Trophoblast cell (in vitro differentiated cells and primary cell): ENCODE measurements at regions not wholly inside any gene's neighbourhood (a gene's known extent, or its start where the extent isn't known, plus 50 kb on each side); places are given as distances from the start of the nearest gene placed in this dataset.
"Not testable (repeated sequence)": the region's sequence is repeated elsewhere in the genome, so short reads cannot be mapped to it uniquely, and the experiment has no call there.

ENCODE experiments used
- DNase-seq, 2 donors: peaks; one replicate each; pipeline ENCODE4 v3.0.0-alpha.2; 2016
- H2AFZ ChIP-seq: 2 replicates; pipeline ENCODE4 v1.6.1; 2013; ENCODE audit warnings: low read length, moderate library complexity, mild to moderate bottlenecking; ENCODE audit not compliant: insufficient read depth, poor library complexity
- H2AK5ac ChIP-seq: 2 replicates; pipeline ENCODE4 v1.6.1; 2013; ENCODE audit warnings: mild to moderate bottlenecking, low read length
- H2BK120ac ChIP-seq: 2 replicates; pipeline ENCODE4 v1.6.1; 2013; ENCODE audit warnings: low read length, mild to moderate bottlenecking, moderate library complexity; ENCODE audit not compliant: insufficient read depth, poor library complexity
- H2BK12ac ChIP-seq: 2 replicates; pipeline ENCODE4 v1.6.1; 2013; ENCODE audit warnings: mild to moderate bottlenecking, low read length, moderate library complexity
- H2BK5ac ChIP-seq: 2 replicates; pipeline ENCODE4 v1.6.1; 2013; ENCODE audit warnings: low read length, low read depth, moderate library complexity, mild to moderate bottlenecking; ENCODE audit not compliant: poor library complexity
- H3K14ac ChIP-seq: 2 replicates; pipeline ENCODE4 v1.6.1; 2013; ENCODE audit warnings: mild to moderate bottlenecking, low read length
- H3K18ac ChIP-seq: 2 replicates; pipeline ENCODE4 v1.6.1; 2013; ENCODE audit warnings: mild to moderate bottlenecking, low read length
- H3K23ac ChIP-seq: 2 replicates; pipeline ENCODE4 v1.6.1; 2013; ENCODE audit warnings: low read length
- H3K27ac ChIP-seq: 2 replicates; pipeline ENCODE4 v1.5.1; 2013; ENCODE audit warnings: low read depth, mild to moderate bottlenecking, inconsistent platforms, low read length, moderate library complexity
- H3K27me3 ChIP-seq: 2 replicates; pipeline ENCODE4 v1.6.1; 2013; ENCODE audit warnings: inconsistent platforms, mild to moderate bottlenecking, low read length, moderate library complexity; ENCODE audit not compliant: insufficient read depth
- H3K36me3 ChIP-seq, 2 experiments: 1 replicate in 1 of 2; 2 replicates in 1 of 2; pipeline ENCODE4 v1.6.1; 2013; ENCODE audit warnings: low read length in 2 of 2, mild to moderate bottlenecking in 2 of 2, moderate library complexity in 1 of 2; ENCODE audit not compliant: insufficient read depth in 2 of 2, control insufficient read depth in 1 of 2
- H3K4ac ChIP-seq: 2 replicates; pipeline ENCODE4 v1.6.1; 2013; ENCODE audit warnings: low read depth, mild to moderate bottlenecking, low read length, moderate library complexity
- H3K4me1 ChIP-seq, 2 experiments: 1 replicate in 1 of 2; 2 replicates in 1 of 2; pipeline ENCODE4 v1.6.1; 2013; ENCODE audit warnings: low read length in 2 of 2, mild to moderate bottlenecking in 2 of 2, moderate library complexity in 1 of 2; ENCODE audit not compliant: insufficient read depth in 2 of 2, control insufficient read depth in 1 of 2
- H3K4me2 ChIP-seq: 2 replicates; pipeline ENCODE4 v1.6.1; 2013; ENCODE audit warnings: inconsistent platforms, mild to moderate bottlenecking, low read length, moderate library complexity
- H3K4me3 ChIP-seq: 2 replicates; pipeline ENCODE4 v1.5.1; 2013; ENCODE audit warnings: mild to moderate bottlenecking, low read depth, low read length, inconsistent platforms
- H3K79me1 ChIP-seq: one replicate; pipeline ENCODE4 v1.6.1; 2013; ENCODE audit warnings: low read length
- H3K79me2 ChIP-seq: 2 replicates; pipeline ENCODE4 v1.6.1; 2013; ENCODE audit warnings: low read length, mild to moderate bottlenecking; ENCODE audit not compliant: control insufficient read depth, insufficient read depth, poor library complexity
- H3K9ac ChIP-seq: 2 replicates; pipeline ENCODE4 v1.6.1; 2013; ENCODE audit warnings: mild to moderate bottlenecking, low read length
- H3K9me3 ChIP-seq: 2 replicates; pipeline ENCODE4 v1.6.1; 2013; ENCODE audit warnings: low read depth, mild to moderate bottlenecking, control low read depth, inconsistent platforms, low read length; ENCODE audit not compliant: insufficient read depth
- H4K12ac ChIP-seq: 2 replicates; pipeline ENCODE4 v1.6.1; 2013; ENCODE audit warnings: low read depth, mild to moderate bottlenecking, low read length, moderate library complexity
- H4K8ac ChIP-seq: 2 replicates; pipeline ENCODE4 v1.6.1; 2013; ENCODE audit warnings: low read depth, mild to moderate bottlenecking, low read length, moderate library complexity
- H4K91ac ChIP-seq: one replicate; pipeline ENCODE4 v1.6.1; 2013; ENCODE audit warnings: low read depth, mild to moderate bottlenecking, low read length, moderate library complexity
- WGBS: extraction: QIAGEN DNeasy Blood & Tissue Kit; methylation state at CpG from one replicate; pipeline ENCODE4 v1.1.7; 2013; ENCODE audit warnings: missing lambda C conversion rate; ENCODE audit not compliant: insufficient read length, insufficient coverage; ENCODE audit errors: extremely low coverage; 5-methylcytosine and 5-hydroxymethylcytosine counted together

- Histone ChIP-seq H3K4me1 (no peaks in the 10 kb centered on the region), H2AK5ac (no peak overlapping the region), H4K8ac (no peak overlapping the region), H4K12ac (no peak overlapping the region), H3K23ac (no peak overlapping the region), H2BK5ac (no peak overlapping the region), H3K79me1 (no peaks in the 10 kb centered on the region), H3K9ac (no peak overlapping the region), H3K27me3 (no peaks in the 10 kb centered on the region), H3K36me3 (no peaks in the 10 kb centered on the region), H2BK12ac (no peak overlapping the region), H3K18ac (no peak overlapping the region), H2BK120ac (no peak overlapping the region), H3K4me2 (no peak overlapping the region), H2AFZ (no peak overlapping the region), H3K9me3 (no peaks in the 10 kb centered on the region), H3K27ac (no peak overlapping the region), H3K79me2 (no peaks in the 10 kb centered on the region), H3K4me3 (no peak overlapping the region), H3K14ac (no peak overlapping the region), H4K91ac (no peak overlapping the region), H3K4ac (no peak overlapping the region)
- peak; percentile 27 to 72 for DNase-seq
- WGBS, result no CpG with 5 or more reads among the region's 2 CpGs
Measured at GRCh38 chr11:90476442-90477007, 253.7 kb upstream of the CHORDC1 start.

GRCh38 chr11:90468923-90469322 is 246.1 kb upstream of the CHORDC1 start:
- no CpG with 5 or more reads among the region's 2 CpGs for WGBS
- Histone ChIP-seq H4K91ac (no peak overlapping the region), H4K8ac (no peak overlapping the region), H3K9ac (no peak overlapping the region), H3K9me3 (no peaks in the 10 kb centered on the region), H3K18ac (no peak overlapping the region), H3K27ac (no peak overlapping the region), H2AK5ac (no peak overlapping the region), H3K14ac (no peak overlapping the region), H3K23ac (no peak overlapping the region), H2BK12ac (no peak overlapping the region), H3K27me3 (no peaks in the 10 kb centered on the region), H3K79me2 (no peaks in the 10 kb centered on the region), H2BK5ac (no peak overlapping the region), H3K79me1 (peaks cover 3% of the 10 kb centered on the region), H2BK120ac (no peak overlapping the region), H3K4me3 (no peak overlapping the region), H2AFZ (no peak overlapping the region), H3K4ac (no peak overlapping the region), H3K4me2 (no peak overlapping the region), H3K4me1 (no peaks in the 10 kb centered on the region), H3K36me3 (no peaks in the 10 kb centered on the region), H4K12ac (no peak overlapping the region)
- DNase-seq, result peak; percentile 18 to 52

- DNase-seq, result peak; percentile 39 to 76
- Histone ChIP-seq H2AK5ac (no peak overlapping the region), H2BK120ac (no peak overlapping the region), H2AFZ (no peak overlapping the region), H3K4ac (no peak overlapping the region), H3K4me2 (no peak overlapping the region), H3K4me1 (no peaks in the 10 kb centered on the region), H3K27me3 (no peaks in the 10 kb centered on the region), H3K79me2 (no peaks in the 10 kb centered on the region), H3K23ac (no peak overlapping the region), H4K8ac (no peak overlapping the region), H3K14ac (no peak overlapping the region), H2BK5ac (no peak overlapping the region), H3K9me3 (no peaks in the 10 kb centered on the region), H3K27ac (no peak overlapping the region), H3K4me3 (no peak overlapping the region), H4K12ac (no peak overlapping the region), H3K9ac (no peak overlapping the region), H3K79me1 (peaks cover 3% of the 10 kb centered on the region), H4K91ac (no peak overlapping the region), H3K36me3 (no peaks in the 10 kb centered on the region), H2BK12ac (no peak overlapping the region), H3K18ac (no peak overlapping the region)
- no CpG with 5 or more reads among the region's 5 CpGs for WGBS
Measured at GRCh38 chr11:90465553-90465952, 242.7 kb upstream of the CHORDC1 start.

- not testable (repeated sequence) for H3K4me2 ChIP-seq, H3K79me2 ChIP-seq, H3K14ac ChIP-seq, H3K27me3 ChIP-seq, H4K12ac ChIP-seq, H3K36me3 ChIP-seq, H3K4me3 ChIP-seq, H3K79me1 ChIP-seq, H3K9ac ChIP-seq, H3K4me1 ChIP-seq, H3K4ac ChIP-seq, H2AFZ ChIP-seq, H3K9me3 ChIP-seq, H3K23ac ChIP-seq, H2AK5ac ChIP-seq, H4K91ac ChIP-seq, H3K18ac ChIP-seq
- DNase-seq, result peak; percentile 59 to 68
- no CpG with 5 or more reads among the region's 6 CpGs for WGBS
- Histone ChIP-seq H4K8ac (peak overlapping the region; percentile 54), H2BK120ac (peak overlapping the region; percentile 43), H2BK5ac (peak overlapping the region; percentile 68), H3K27ac (peak overlapping the region; percentile 84), H2BK12ac (peak overlapping the region; percentile 64)
Measured at GRCh38 chr11:90455347-90455920, 232.6 kb upstream of the CHORDC1 start.
